ENCODE measurements at regions not wholly inside any gene's neighbourhood (a gene's known extent, or its start where the extent isn't known, plus 50 kb on each side); places are given as distances from the start of the nearest gene placed in this dataset.

- TF ChIP-seq EZH2 (IDR thresholded peaks at IDR 0.05; ENCODE audit: low read depth) (no peak), CTCF (conservative IDR thresholded peaks at IDR 0.05) (no peak)
These were observed 340.7 kb upstream of the DYNLRB2 start for GRCh38 chr16:80200079-80200478.

Measured in PC-9 (cell line).